PC-3 (cell line): ENCODE measurements at regions not wholly inside any gene's neighbourhood (a gene's known extent, or its start where the extent isn't known, plus 50 kb on each side); places are given as distances from the start of the nearest gene placed in this dataset.

ENCODE experiments used
- EZH2 ChIP-seq: fragments of 300-600 bp; sonication (generic); IDR thresholded peaks from one replicate; pipeline ENCODE4 v1.6.1; 2017; ENCODE audit warnings: antibody characterized with exemption, mild to moderate bottlenecking, low read length; ENCODE audit not compliant: unreplicated experiment
- EZH2phosphoT487 ChIP-seq: fragments of 300-600 bp; sonication (generic); IDR thresholded peaks from 2 replicates; pipeline ENCODE4 v1.6.1; 2018; ENCODE audit warnings: mild to moderate bottlenecking, antibody characterized with exemption, low read length, borderline replicate concordance
- TF ChIP-seq, protein P1 (sequence below): fragments of 300-600 bp; sonication (generic); conservative IDR thresholded peaks from 2 replicates; pipeline ENCODE4 v1.5.1; 2017; ENCODE audit warnings: antibody characterized with exemption, low read depth, mild to moderate bottlenecking, low read length

DNA sequence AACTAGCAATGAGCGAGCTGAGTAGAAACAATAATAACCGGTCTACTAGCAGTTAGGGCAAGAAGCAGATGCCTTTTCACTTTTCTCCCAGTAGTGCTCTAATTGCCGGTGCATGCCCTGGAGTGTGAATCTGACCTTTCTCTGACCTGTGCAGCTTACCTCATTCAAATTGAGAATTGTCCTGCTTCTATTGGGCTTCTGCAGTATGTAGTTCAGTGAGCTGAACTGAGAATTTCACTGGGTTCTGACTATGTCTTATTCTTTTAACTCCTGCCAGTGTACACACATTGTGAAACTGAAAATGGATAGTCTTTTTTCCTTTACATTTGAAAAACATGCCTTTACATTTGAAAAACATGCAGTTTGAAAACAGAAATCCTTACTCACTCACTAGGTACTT is 157.9 kb upstream of the GRM3 start:
- TF ChIP-seq, protein P1, sequence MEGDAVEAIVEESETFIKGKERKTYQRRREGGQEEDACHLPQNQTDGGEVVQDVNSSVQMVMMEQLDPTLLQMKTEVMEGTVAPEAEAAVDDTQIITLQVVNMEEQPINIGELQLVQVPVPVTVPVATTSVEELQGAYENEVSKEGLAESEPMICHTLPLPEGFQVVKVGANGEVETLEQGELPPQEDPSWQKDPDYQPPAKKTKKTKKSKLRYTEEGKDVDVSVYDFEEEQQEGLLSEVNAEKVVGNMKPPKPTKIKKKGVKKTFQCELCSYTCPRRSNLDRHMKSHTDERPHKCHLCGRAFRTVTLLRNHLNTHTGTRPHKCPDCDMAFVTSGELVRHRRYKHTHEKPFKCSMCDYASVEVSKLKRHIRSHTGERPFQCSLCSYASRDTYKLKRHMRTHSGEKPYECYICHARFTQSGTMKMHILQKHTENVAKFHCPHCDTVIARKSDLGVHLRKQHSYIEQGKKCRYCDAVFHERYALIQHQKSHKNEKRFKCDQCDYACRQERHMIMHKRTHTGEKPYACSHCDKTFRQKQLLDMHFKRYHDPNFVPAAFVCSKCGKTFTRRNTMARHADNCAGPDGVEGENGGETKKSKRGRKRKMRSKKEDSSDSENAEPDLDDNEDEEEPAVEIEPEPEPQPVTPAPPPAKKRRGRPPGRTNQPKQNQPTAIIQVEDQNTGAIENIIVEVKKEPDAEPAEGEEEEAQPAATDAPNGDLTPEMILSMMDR = no peak
- TF ChIP-seq EZH2 = no peak
- no peak for TF ChIP-seq EZH2phosphoT487
